GM23338 (cell line): ENCODE measurements at regions not wholly inside any gene's neighbourhood (a gene's known extent, or its start where the extent isn't known, plus 50 kb on each side); places are given as distances from the start of the nearest gene placed in this dataset.

Experiments
- ATAC-seq: fragments of 200-7000 bp; cut with Tn5 transposase; 3 replicates; pipeline ENCODE4 v1.9.1; 2020
- DNase-seq: peaks from one replicate; pipeline ENCODE4 v3.0.0-alpha.2; 2015; ENCODE audit warnings: low spot score
- H2AFZ ChIP-seq: fragments of 200-600 bp; sonication (generic); 2 replicates; pipeline ENCODE4 v1.8.0; 2016; ENCODE audit warnings: antibody characterized with exemption, mild to moderate bottlenecking, moderate library complexity
- H3F3A ChIP-seq: fragments of 200-600 bp; sonication (generic); replicated peaks from 2 replicates; pipeline ENCODE4 v1.8.0; 2017; ENCODE audit warnings: antibody characterized with exemption, mixed run types, low read depth
- H3K27ac ChIP-seq: fragments of 200-600 bp; sonication (generic); 2 replicates; pipeline ENCODE4 v1.6.1; 2016; ENCODE audit warnings: low read depth
- H3K27me3 ChIP-seq: fragments of 200-600 bp; sonication (generic); 2 replicates; pipeline ENCODE4 v1.8.0; 2016; ENCODE audit warnings: mild to moderate bottlenecking, mixed run types, moderate library complexity; ENCODE audit not compliant: insufficient read depth
- H3K36me3 ChIP-seq: fragments of 200-600 bp; sonication (generic); 2 replicates; pipeline ENCODE4 v1.8.0; 2016; ENCODE audit warnings: mild to moderate bottlenecking; ENCODE audit not compliant: insufficient read depth
- H3K4me1 ChIP-seq: fragments of 200-600 bp; sonication (generic); 2 replicates; pipeline ENCODE4 v1.8.0; 2016; ENCODE audit warnings: mild to moderate bottlenecking, moderate library complexity; ENCODE audit not compliant: insufficient read depth
- H3K4me2 ChIP-seq: fragments of 200-600 bp; sonication (generic); 2 replicates; pipeline ENCODE4 v1.7.1; 2017; ENCODE audit warnings: mixed run types
- H3K4me3 ChIP-seq: fragments of 200-600 bp; sonication (generic); 2 replicates; pipeline ENCODE4 v1.6.1; 2016; ENCODE audit warnings: mixed run types
- H3K79me2 ChIP-seq: fragments of 200-600 bp; sonication (generic); replicated peaks from 2 replicates; pipeline ENCODE4 v1.8.0; 2017; ENCODE audit warnings: mild to moderate bottlenecking; ENCODE audit not compliant: insufficient read depth
- H3K9me2 ChIP-seq: fragments of 200-600 bp; sonication (generic); 2 replicates; pipeline ENCODE4 v1.8.0; 2017; ENCODE audit not compliant: insufficient read depth
- H4K20me1 ChIP-seq: fragments of 200-600 bp; sonication (generic); replicated peaks from 2 replicates; pipeline ENCODE4 v1.8.0; 2017; ENCODE audit warnings: mild to moderate bottlenecking; ENCODE audit not compliant: insufficient read depth
- H3K27ac Mint-ChIP-seq: 2 replicates; pipeline ENCODE4 v1.8.0; 2020; ENCODE audit warnings: inconsistent platforms, mild to moderate bottlenecking, moderate library complexity, mixed read lengths
- H3K27me3 Mint-ChIP-seq: 3 replicates; pipeline ENCODE4 v1.8.0; 2022; ENCODE audit warnings: low read depth, mild to moderate bottlenecking, moderate library complexity, mixed read lengths, inconsistent platforms; ENCODE audit not compliant: insufficient read depth, poor library complexity
- H3K36me3 Mint-ChIP-seq: 3 replicates; pipeline ENCODE4 v1.8.0; 2021; ENCODE audit warnings: low read depth, mild to moderate bottlenecking, inconsistent platforms, moderate library complexity, mixed read lengths
- H3K4me1 Mint-ChIP-seq: 3 replicates; pipeline ENCODE4 v1.8.0; 2020; ENCODE audit warnings: mild to moderate bottlenecking, inconsistent platforms, mixed read lengths
- H3K4me3 Mint-ChIP-seq: 3 replicates; pipeline ENCODE4 v1.8.0; 2021; ENCODE audit warnings: moderate library complexity, mild to moderate bottlenecking, inconsistent platforms, mixed read lengths
- H3K9me3 Mint-ChIP-seq: 3 replicates; pipeline ENCODE4 v1.8.0; 2020; ENCODE audit warnings: moderate library complexity, mild to moderate bottlenecking, inconsistent platforms, mixed read lengths
- CREB1 ChIP-seq: fragments of 250-450 bp; sonication (Bioruptor Pico); IDR thresholded peaks from 2 replicates; pipeline ENCODE4 v1.5.0; 2020; ENCODE audit warnings: low read depth, mild to moderate bottlenecking, moderate library complexity
- ETS1 ChIP-seq: IDR thresholded peaks from 2 replicates; pipeline ENCODE4 v1.6.1; 2016; ENCODE audit warnings: antibody characterized with exemption
- EZH2phosphoT487 ChIP-seq: fragments of 200-600 bp; sonication (generic); IDR thresholded peaks from one replicate; pipeline ENCODE4 v1.8.1; 2018; ENCODE audit warnings: antibody characterized with exemption; ENCODE audit not compliant: unreplicated experiment
- POLR2AphosphoS5 ChIP-seq: IDR thresholded peaks from 2 replicates; pipeline ENCODE4 v1.6.1; 2016; ENCODE audit warnings: antibody characterized with exemption, low read depth
- STAT1 ChIP-seq: IDR thresholded peaks from one replicate; pipeline ENCODE4 v1.6.1; 2016; ENCODE audit warnings: antibody characterized with exemption; ENCODE audit not compliant: unreplicated experiment
- ZNF462 ChIP-seq: fragments of 250-450 bp; sonication (Bioruptor Pico); IDR thresholded peaks from 2 replicates; pipeline ENCODE4 v1.5.0; 2020; ENCODE audit warnings: mild to moderate bottlenecking, moderate library complexity
- TF ChIP-seq, protein P1 (sequence below): IDR thresholded peaks from one replicate; pipeline ENCODE4 v1.6.1; 2018; ENCODE audit warnings: antibody characterized with exemption; ENCODE audit not compliant: unreplicated experiment

GRCh38 chr12:130102266-130102665, 60.0 kb upstream of the FZD10 start:
- Mint-ChIP-seq H3K4me1 (no peaks in the 10 kb centered on the region), H3K27me3 (peaks cover 6% of the 10 kb centered on the region)
- no peaks in the 10 kb centered on the region for H3K27me3 ChIP-seq

GRCh38 chr12:130104571-130105106, 57.6 kb upstream of the FZD10 start:
- Histone ChIP-seq H3K9me2 (no peaks in the 10 kb centered on the region), H4K20me1 (no peaks in the 10 kb centered on the region), H3K36me3 (no peaks in the 10 kb centered on the region), H3K27me3 (no peaks in the 10 kb centered on the region), H3K4me3 (no peak overlapping the region), H3F3A (no peaks in the 10 kb centered on the region), H3K27ac (no peak overlapping the region), H2AFZ (no peak overlapping the region), H3K4me1 (no peaks in the 10 kb centered on the region; the same call in 1 of the 2 replicates), H3K79me2 (no peaks in the 10 kb centered on the region), H3K4me2 (no peak overlapping the region)
- peaks cover 39% of the 10 kb centered on the region for H3K36me3 Mint-ChIP-seq
- H3K9me3 Mint-ChIP-seq = peaks cover 99% of the 10 kb centered on the region
- no peaks in the 10 kb centered on the region for H3K4me1 Mint-ChIP-seq
- no peak overlapping the region for H3K27ac Mint-ChIP-seq
- no peak overlapping the region for H3K4me3 Mint-ChIP-seq
- ATAC-seq (no peak), DNase-seq (peak; percentile 19)
- no peak for TF ChIP-seq ZNF462 (CRISPR knock-in tag)
- H3K27me3 Mint-ChIP-seq = peaks cover 6% of the 10 kb centered on the region

More at GRCh38 chr12:130102266-130102665, 60.0 kb upstream of the FZD10 start:
- Histone ChIP-seq H3K4me1 (no peaks in the 10 kb centered on the region; the same call in 1 of the 2 replicates), H4K20me1 (no peaks in the 10 kb centered on the region), H3K36me3 (no peaks in the 10 kb centered on the region), H3K27ac (no peak overlapping the region), H3K79me2 (no peaks in the 10 kb centered on the region), H3K9me2 (no peaks in the 10 kb centered on the region), H2AFZ (no peak overlapping the region), H3K4me2 (no peak overlapping the region), H3F3A (no peaks in the 10 kb centered on the region), H3K4me3 (no peak overlapping the region)
- TF ChIP-seq, protein P1, sequence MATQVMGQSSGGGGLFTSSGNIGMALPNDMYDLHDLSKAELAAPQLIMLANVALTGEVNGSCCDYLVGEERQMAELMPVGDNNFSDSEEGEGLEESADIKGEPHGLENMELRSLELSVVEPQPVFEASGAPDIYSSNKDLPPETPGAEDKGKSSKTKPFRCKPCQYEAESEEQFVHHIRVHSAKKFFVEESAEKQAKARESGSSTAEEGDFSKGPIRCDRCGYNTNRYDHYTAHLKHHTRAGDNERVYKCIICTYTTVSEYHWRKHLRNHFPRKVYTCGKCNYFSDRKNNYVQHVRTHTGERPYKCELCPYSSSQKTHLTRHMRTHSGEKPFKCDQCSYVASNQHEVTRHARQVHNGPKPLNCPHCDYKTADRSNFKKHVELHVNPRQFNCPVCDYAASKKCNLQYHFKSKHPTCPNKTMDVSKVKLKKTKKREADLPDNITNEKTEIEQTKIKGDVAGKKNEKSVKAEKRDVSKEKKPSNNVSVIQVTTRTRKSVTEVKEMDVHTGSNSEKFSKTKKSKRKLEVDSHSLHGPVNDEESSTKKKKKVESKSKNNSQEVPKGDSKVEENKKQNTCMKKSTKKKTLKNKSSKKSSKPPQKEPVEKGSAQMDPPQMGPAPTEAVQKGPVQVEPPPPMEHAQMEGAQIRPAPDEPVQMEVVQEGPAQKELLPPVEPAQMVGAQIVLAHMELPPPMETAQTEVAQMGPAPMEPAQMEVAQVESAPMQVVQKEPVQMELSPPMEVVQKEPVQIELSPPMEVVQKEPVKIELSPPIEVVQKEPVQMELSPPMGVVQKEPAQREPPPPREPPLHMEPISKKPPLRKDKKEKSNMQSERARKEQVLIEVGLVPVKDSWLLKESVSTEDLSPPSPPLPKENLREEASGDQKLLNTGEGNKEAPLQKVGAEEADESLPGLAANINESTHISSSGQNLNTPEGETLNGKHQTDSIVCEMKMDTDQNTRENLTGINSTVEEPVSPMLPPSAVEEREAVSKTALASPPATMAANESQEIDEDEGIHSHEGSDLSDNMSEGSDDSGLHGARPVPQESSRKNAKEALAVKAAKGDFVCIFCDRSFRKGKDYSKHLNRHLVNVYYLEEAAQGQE = no peak
- no peak for TF ChIP-seq POLR2AphosphoS5
- TF ChIP-seq STAT1 = no peak
- no peak for TF ChIP-seq CREB1 (CRISPR knock-in tag)
- TF ChIP-seq EZH2phosphoT487 = no peak
- no peak for TF ChIP-seq ETS1
- peaks cover 45% of the 10 kb centered on the region for H3K36me3 Mint-ChIP-seq
- ATAC-seq = no peak
- H3K27ac Mint-ChIP-seq = no peak overlapping the region
- DNase-seq = no peak
- H3K4me3 Mint-ChIP-seq = no peak overlapping the region
- H3K9me3 Mint-ChIP-seq = peaks cover 99% of the 10 kb centered on the region
